HCT116 (cell line): ENCODE measurements at regions not wholly inside any gene's neighbourhood (a gene's known extent, or its start where the extent isn't known, plus 50 kb on each side); places are given as distances from the start of the nearest gene placed in this dataset.

ENCODE experiments used
- POLR2A ChIP-seq: IDR thresholded peaks from 2 replicates; pipeline ENCODE4 v1.7.0; 2011; ENCODE audit warnings: borderline replicate concordance; ENCODE audit not compliant: insufficient read depth, insufficient read length; ENCODE audit errors: extremely low read depth
- TF ChIP-seq, protein P1 (sequence below), 3 experiments: fragments of 200-600 bp in 1 of 3; sonication (generic) in 1 of 3; IDR thresholded peaks in 2 of 3; conservative IDR thresholded peaks in 1 of 3; 2 replicates each; pipeline ENCODE4 v1.5.1; 2012 to 2017; ENCODE audit warnings: low read depth in 2 of 3, low read length in 2 of 3, antibody characterized with exemption in 1 of 3, borderline replicate concordance in 1 of 3, control low read depth in 1 of 3, mild to moderate bottlenecking in 1 of 3, mixed read lengths in 1 of 3, mixed run types in 1 of 3, moderate library complexity in 1 of 3; ENCODE audit not compliant: insufficient read depth in 1 of 3

DNA sequence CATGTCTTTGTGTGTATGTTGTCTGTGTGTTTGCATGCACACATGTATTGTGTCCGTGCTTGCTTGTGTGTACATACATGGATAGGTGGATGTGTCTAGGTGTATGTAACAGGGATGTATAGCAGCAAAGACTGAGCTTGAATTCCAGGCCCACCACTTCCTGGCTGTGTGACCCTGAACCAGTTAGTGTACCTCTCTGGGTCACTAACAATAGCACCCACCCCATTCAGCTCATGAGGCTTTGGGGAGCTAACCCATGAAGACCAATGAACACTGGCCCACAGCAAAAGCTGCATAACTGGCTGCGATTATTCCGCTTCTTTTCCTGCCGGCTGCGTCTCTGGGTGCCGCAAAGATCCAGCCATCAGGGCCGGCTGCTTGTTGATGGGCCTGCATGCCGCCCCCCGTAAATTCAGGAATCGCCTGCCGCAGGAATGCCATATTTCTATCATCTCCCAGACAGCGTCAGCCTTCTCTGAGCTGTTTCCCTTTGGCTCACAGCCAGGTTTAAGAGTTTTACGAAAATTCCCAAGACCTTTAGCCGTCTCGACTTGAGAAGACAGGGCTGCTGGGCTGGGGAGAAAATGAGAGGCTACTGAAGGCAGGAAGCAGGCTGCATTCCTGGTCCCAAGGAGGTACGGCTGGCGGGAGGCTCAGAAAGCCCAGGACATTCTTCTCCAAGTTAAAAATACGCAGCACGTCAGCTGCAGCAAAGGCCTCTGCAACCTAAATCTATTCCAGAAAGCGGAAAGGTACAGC is 224.6 kb downstream of the MN1 start:
- TF ChIP-seq POLR2A = no peak
- TF ChIP-seq, protein P1, sequence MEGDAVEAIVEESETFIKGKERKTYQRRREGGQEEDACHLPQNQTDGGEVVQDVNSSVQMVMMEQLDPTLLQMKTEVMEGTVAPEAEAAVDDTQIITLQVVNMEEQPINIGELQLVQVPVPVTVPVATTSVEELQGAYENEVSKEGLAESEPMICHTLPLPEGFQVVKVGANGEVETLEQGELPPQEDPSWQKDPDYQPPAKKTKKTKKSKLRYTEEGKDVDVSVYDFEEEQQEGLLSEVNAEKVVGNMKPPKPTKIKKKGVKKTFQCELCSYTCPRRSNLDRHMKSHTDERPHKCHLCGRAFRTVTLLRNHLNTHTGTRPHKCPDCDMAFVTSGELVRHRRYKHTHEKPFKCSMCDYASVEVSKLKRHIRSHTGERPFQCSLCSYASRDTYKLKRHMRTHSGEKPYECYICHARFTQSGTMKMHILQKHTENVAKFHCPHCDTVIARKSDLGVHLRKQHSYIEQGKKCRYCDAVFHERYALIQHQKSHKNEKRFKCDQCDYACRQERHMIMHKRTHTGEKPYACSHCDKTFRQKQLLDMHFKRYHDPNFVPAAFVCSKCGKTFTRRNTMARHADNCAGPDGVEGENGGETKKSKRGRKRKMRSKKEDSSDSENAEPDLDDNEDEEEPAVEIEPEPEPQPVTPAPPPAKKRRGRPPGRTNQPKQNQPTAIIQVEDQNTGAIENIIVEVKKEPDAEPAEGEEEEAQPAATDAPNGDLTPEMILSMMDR (IDR thresholded peaks at IDR 0.05 in 2 of 3, conservative IDR thresholded peaks at IDR 0.05 in 1 of 3; ENCODE audit: borderline replicate concordance in 1 of 3, insufficient read depth in 1 of 3, low read depth in 2 of 3, low read length in 2 of 3) = no peak
